Activated B cell treated with CpG ODN at 0.5 μM for 24 hours (primary cell): ENCODE measurements at regions not wholly inside any gene's neighbourhood (a gene's known extent, or its start where the extent isn't known, plus 50 kb on each side); places are given as distances from the start of the nearest gene placed in this dataset.
"Not testable (repeated sequence)": the region's sequence is repeated elsewhere in the genome, so short reads cannot be mapped to it uniquely, and the experiment has no call there.

Experiments used
- ATAC-seq: fragments of 200-7000 bp; cut with Tn5 transposase; one replicate; pipeline ENCODE4 v1.10.0; 2021; ENCODE audit warnings: low read depth, mild to moderate bottlenecking, moderate library complexity
- CTCF ChIA-PET: fragments of 350-600 bp; sonication (Branson Sonifier 250); formaldehyde crosslinking; loops from one replicate; lab custom pipeline; 2021; ENCODE audit warnings: antibody characterized with exemption; lab: Charles Lee
- POLR2A ChIA-PET: fragments of 350-600 bp; sonication (Branson Sonifier 250); formaldehyde crosslinking; loops from one replicate; lab custom pipeline; 2021; ENCODE audit warnings: antibody characterized with exemption; lab: Charles Lee
- DNase-seq: peaks from one replicate; pipeline ENCODE4 v3.0.0; 2022
- H3K27ac Mint-ChIP-seq: one replicate; pipeline ENCODE4 v1.8.0; 2020; ENCODE audit warnings: mixed read lengths
- H3K27me3 Mint-ChIP-seq: one replicate; pipeline ENCODE4 v1.8.0; 2021; ENCODE audit warnings: mixed read lengths
- H3K36me3 Mint-ChIP-seq: one replicate; pipeline ENCODE4 v1.8.0; 2021; ENCODE audit warnings: low read depth, mixed read lengths
- H3K4me1 Mint-ChIP-seq: one replicate; pipeline ENCODE4 v1.8.0; 2021; ENCODE audit warnings: mixed read lengths
- H3K4me3 Mint-ChIP-seq: one replicate; pipeline ENCODE4 v1.8.0; 2020; ENCODE audit warnings: mild to moderate bottlenecking, mixed read lengths
- H3K9me3 Mint-ChIP-seq: one replicate; pipeline ENCODE4 v1.8.0; 2020; ENCODE audit warnings: mixed read lengths
- CTCF ChIP-seq: fragments of 200-600 bp; IDR thresholded peaks from one replicate; pipeline ENCODE4 v1.8.0; 2022; ENCODE audit warnings: antibody characterized with exemption, mild to moderate bottlenecking
- intact Hi-C: fragments of 100-400 bp; cut with micrococcal nuclease; formaldehyde crosslinking; loops from one replicate; pipeline ENCODE4 v1.15.1; 2024

DNA sequence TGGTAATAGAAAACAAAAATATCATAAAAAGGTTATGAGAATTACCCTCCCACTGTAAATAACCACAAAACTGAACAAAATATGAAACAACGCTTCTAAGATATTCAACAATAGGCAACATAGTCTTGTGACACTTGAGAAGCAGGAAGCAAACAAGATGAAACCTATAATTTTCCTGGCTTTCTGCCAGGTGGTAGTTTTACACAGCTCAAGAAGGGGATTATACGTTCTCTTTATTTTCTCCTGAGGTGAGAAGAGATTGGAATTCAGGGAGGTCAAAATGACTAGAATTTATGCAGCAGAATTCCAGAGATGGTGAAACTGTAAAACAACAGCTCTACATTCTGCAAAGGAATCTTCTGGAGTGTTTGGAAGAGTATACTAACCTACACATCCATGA is 186.0 kb downstream of the HHIP start:
- ChIA-PET CTCF (no interaction called here), POLR2A (no interaction called here)
- Mint-ChIP-seq H3K4me3 (no peak overlapping the region), H3K36me3 (no peaks in the 10 kb centered on the region), H3K4me1 (no peaks in the 10 kb centered on the region), H3K9me3 (peaks cover 4% of the 10 kb centered on the region), H3K27me3 (no peaks in the 10 kb centered on the region), H3K27ac (no peak overlapping the region)
- ATAC-seq (no peak), DNase-seq (no peak)
- intact Hi-C loops = no loop called here
- no peak for TF ChIP-seq CTCF

DNA sequence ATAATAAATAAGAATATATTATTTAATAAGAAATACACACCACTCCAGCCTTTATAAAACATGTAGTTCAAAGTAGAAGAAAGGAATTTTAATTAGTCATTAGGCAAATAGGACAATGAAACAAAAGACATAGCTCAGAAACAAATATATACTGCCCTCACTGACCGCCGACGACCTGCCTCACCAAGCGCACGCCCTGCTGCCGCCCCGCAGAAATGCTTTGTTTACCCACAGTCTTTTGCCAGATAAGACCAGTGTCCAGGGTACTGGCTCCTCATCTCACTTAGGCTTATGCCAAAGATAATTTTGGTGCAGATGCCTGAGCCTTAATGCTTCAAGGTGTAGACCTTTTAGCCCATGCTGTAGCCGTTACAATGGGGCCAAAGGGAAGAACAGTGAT is 199.5 kb downstream of the HHIP start:
- DNase-seq (no peak), ATAC-seq (no peak)
- peaks cover 13% of the 10 kb centered on the region for H3K9me3 Mint-ChIP-seq
- intact Hi-C loops = no loop called here
- H3K36me3 Mint-ChIP-seq = no peaks in the 10 kb centered on the region
- no peak for TF ChIP-seq CTCF
- ChIA-PET POLR2A (no interaction called here), CTCF (no interaction called here)
- H3K4me3 Mint-ChIP-seq = no peak overlapping the region
- H3K4me1 Mint-ChIP-seq = no peaks in the 10 kb centered on the region
- H3K27me3 Mint-ChIP-seq = no peaks in the 10 kb centered on the region
- no peak overlapping the region for H3K27ac Mint-ChIP-seq

DNA sequence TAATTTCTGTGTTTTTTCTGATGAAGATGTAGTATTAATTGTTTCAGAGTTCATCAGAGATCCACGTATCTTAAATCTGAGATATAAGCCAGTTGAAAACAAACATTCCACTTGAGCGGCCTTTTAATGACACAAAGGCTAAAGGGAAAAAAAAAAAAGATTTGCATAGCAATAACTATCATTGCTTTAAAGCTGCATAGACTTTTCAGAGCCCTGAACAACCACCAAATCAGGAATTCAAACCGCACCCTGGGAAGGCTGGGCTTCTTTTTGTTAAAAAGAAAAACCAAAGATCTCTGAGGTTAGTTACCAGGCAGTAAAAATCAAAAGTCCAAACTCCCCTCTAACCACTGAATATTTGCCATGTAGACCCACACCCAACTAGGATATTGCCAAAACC is 206.0 kb downstream of the HHIP start:
- Mint-ChIP-seq H3K4me3 (no peak overlapping the region), H3K9me3 (peaks cover 5% of the 10 kb centered on the region), H3K4me1 (no peaks in the 10 kb centered on the region), H3K27me3 (no peaks in the 10 kb centered on the region), H3K36me3 (no peaks in the 10 kb centered on the region), H3K27ac (no peak overlapping the region)
- POLR2A ChIA-PET = no interaction called here
- CTCF ChIA-PET = no interaction called here
- ATAC-seq (no peak), DNase-seq (no peak)
- intact Hi-C loops = no loop called here
- no peak for TF ChIP-seq CTCF

DNA sequence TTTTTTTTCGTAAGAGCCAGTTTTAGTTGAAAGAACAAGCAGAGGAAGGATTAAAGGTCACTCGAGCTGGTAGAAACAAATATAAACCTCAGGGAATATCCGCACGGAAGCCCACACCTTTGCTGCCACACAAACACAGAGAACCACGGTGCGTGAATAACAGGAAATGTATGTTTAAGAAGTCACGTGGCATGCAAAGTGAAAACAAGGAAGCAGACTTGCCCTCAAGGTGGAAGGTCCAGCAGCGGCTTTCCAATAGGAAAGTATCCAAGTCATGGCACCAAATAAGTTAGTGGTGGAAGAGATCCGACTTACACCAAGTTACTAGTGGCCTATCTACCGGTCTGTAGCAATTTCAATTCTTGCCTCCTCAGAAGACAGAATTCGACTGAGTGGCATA is 215.5 kb downstream of the HHIP start:
- peaks cover 10% of the 10 kb centered on the region for H3K9me3 Mint-ChIP-seq
- H3K27me3 Mint-ChIP-seq = no peaks in the 10 kb centered on the region
- H3K27ac Mint-ChIP-seq = no peak overlapping the region
- ChIA-PET POLR2A (no interaction called here), CTCF (no interaction called here)
- no peaks in the 10 kb centered on the region for H3K36me3 Mint-ChIP-seq
- intact Hi-C loops = no loop called here
- DNase-seq = no peak
- no peaks in the 10 kb centered on the region for H3K4me1 Mint-ChIP-seq
- no peak overlapping the region for H3K4me3 Mint-ChIP-seq
- no peak for TF ChIP-seq CTCF
- ATAC-seq = no peak

GRCh38 chr4:144862210-144862609 is 216.3 kb downstream of the HHIP start:
- no peak overlapping the region for H3K4me3 Mint-ChIP-seq
- ATAC-seq (no peak), DNase-seq (no peak)
- H3K36me3 Mint-ChIP-seq = no peaks in the 10 kb centered on the region
- ChIA-PET CTCF (no interaction called here), POLR2A (no interaction called here)
- intact Hi-C loops = no loop called here
- H3K4me1 Mint-ChIP-seq = no peaks in the 10 kb centered on the region
- TF ChIP-seq CTCF = no peak
- no peaks in the 10 kb centered on the region for H3K27me3 Mint-ChIP-seq
- peaks cover 15% of the 10 kb centered on the region for H3K9me3 Mint-ChIP-seq
- no peak overlapping the region for H3K27ac Mint-ChIP-seq

DNA sequence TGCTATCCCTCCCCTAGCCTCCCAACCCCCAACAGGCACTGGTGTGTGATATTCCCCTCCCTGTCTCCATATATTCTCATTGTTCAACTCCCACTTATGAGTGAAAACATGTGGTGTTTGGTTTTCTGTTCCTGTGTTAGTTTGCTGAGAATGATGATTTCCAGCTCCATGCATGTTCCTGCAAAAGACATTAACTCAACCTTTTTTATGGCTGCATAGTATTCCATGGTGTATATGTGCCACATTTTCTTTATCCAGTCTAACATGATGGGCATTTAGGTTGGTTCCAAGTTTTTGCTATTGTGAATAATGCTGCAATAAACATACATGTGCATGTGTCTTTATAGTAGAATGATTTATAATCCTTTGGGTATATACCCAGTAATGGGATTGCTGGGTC is 218.9 kb downstream of the HHIP start:
- H3K27ac Mint-ChIP-seq, DNase-seq, H3K4me3 Mint-ChIP-seq, H3K4me1 Mint-ChIP-seq, H3K27me3 Mint-ChIP-seq, intact Hi-C loops, POLR2A ChIA-PET, H3K36me3 Mint-ChIP-seq, ATAC-seq, CTCF ChIA-PET: not testable (repeated sequence)
- H3K9me3 Mint-ChIP-seq = peaks cover 17% of the 10 kb centered on the region
